K562 (cell line): ENCODE measurements at regions not wholly inside any gene's neighbourhood (a gene's known extent, or its start where the extent isn't known, plus 50 kb on each side); places are given as distances from the start of the nearest gene placed in this dataset.

ENCODE experiments used
- NRF1 ChIP-seq, 2 experiments: fragments of 450-650 bp; IDR thresholded peaks in 1 of 2; conservative IDR thresholded peaks in 1 of 2; 2 replicates each; pipeline ENCODE4 v1.6.1; 2014; ENCODE audit warnings: mild to moderate bottlenecking in 2 of 2
- TAF15 ChIP-seq: fragments of 200-400 bp; formaldehyde crosslinking; IDR thresholded peaks from 2 replicates; pipeline ENCODE4 v1.6.1; 2017; ENCODE audit warnings: mild to moderate bottlenecking, low read depth, low read length, moderate library complexity

- no peak for TF ChIP-seq NRF1 (conservative IDR thresholded peaks at IDR 0.05 in 1 of 2, IDR thresholded peaks at IDR 0.05 in 1 of 2)
- TF ChIP-seq TAF15: no peak
Measured at GRCh38 chr6:169949511-169950097, 198.2 kb downstream of the ERMARD start.
